ENCODE measurements at regions not wholly inside any gene's neighbourhood (a gene's known extent, or its start where the extent isn't known, plus 50 kb on each side); places are given as distances from the start of the nearest gene placed in this dataset.

DNA sequence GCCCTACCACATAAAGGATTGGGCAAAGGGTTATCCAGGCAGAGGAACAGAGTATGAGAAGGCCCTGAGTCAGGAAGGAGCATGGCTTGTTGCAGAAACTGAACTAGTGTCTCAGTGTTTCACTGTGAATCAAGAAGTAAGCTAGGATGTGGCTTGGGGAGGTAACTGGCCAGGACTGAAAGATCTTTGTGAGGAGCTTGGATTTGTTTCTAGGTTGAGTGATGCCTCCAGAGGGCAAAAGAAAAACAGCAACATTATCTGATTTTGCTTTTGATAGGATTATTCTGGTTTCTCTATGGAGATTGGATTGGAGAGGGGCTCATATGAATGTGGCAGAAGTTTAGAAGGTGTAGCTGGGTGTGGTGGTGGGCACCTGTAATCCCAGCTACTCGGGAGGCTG is 137.9 kb upstream of the HDAC9 start:
- TF ChIP-seq EZH2phosphoT487 (IDR thresholded peaks at IDR 0.05; ENCODE audit: insufficient read depth, low read depth) = no peak
- no peak for TF ChIP-seq EZH2 (IDR thresholded peaks at IDR 0.05; ENCODE audit: insufficient read depth, poor library complexity, severe bottlenecking)
